Endodermal cell (in vitro differentiated cells): ENCODE measurements at regions not wholly inside any gene's neighbourhood (a gene's known extent, or its start where the extent isn't known, plus 50 kb on each side); places are given as distances from the start of the nearest gene placed in this dataset.
A peak's percentile ranks its signal among the peaks of the same experiment; 100 is the strongest.

ENCODE experiments used
- DNase-seq: peaks from one replicate; pipeline ENCODE4 v3.0.0-alpha.2; 2017
- H3K27ac ChIP-seq: 2 replicates; pipeline ENCODE4 v1.5.1; 2013; ENCODE audit warnings: mild to moderate bottlenecking, low read depth, low read length, moderate library complexity
- H3K27me3 ChIP-seq: 2 replicates; pipeline ENCODE4 v1.6.1; 2013; ENCODE audit warnings: mild to moderate bottlenecking, low read length, moderate library complexity; ENCODE audit not compliant: insufficient read depth, control insufficient read depth, poor library complexity, severe bottlenecking
- H3K36me3 ChIP-seq: 2 replicates; pipeline ENCODE4 v1.7.0; 2013; ENCODE audit warnings: mild to moderate bottlenecking, low read length, moderate library complexity; ENCODE audit not compliant: control insufficient read depth, insufficient read depth
- H3K4me1 ChIP-seq: one replicate; pipeline ENCODE4 v1.7.0; 2013; ENCODE audit warnings: low read length; ENCODE audit not compliant: control insufficient read depth, insufficient read depth
- H3K4me3 ChIP-seq: 2 replicates; pipeline ENCODE4 v1.5.1; 2013; ENCODE audit warnings: mild to moderate bottlenecking, low read length, moderate library complexity
- H3K9ac ChIP-seq: 2 replicates; pipeline ENCODE4 v1.6.1; 2013; ENCODE audit warnings: mild to moderate bottlenecking, low read length, moderate library complexity; ENCODE audit not compliant: poor library complexity, severe bottlenecking; ENCODE audit errors: extremely low read depth
- H3K9me3 ChIP-seq: 2 replicates; pipeline ENCODE4 v1.6.1; 2013; ENCODE audit warnings: mild to moderate bottlenecking, low read length, moderate library complexity; ENCODE audit not compliant: control insufficient read depth
- H3K27ac Mint-ChIP-seq: 2 replicates; pipeline ENCODE4 v1.8.0; 2020; ENCODE audit warnings: mixed read lengths
- H3K27me3 Mint-ChIP-seq: 2 replicates; pipeline ENCODE4 v1.8.0; 2021; ENCODE audit warnings: mild to moderate bottlenecking, mixed read lengths; ENCODE audit not compliant: insufficient read depth
- H3K36me3 Mint-ChIP-seq: 2 replicates; pipeline ENCODE4 v1.8.0; 2020; ENCODE audit warnings: low read depth, mixed read lengths
- H3K4me1 Mint-ChIP-seq: 2 replicates; pipeline ENCODE4 v1.8.0; 2020; ENCODE audit warnings: mixed read lengths
- H3K4me3 Mint-ChIP-seq: 2 replicates; pipeline ENCODE4 v1.8.0; 2020; ENCODE audit warnings: mild to moderate bottlenecking, moderate library complexity, mixed read lengths
- H3K9me3 Mint-ChIP-seq: 2 replicates; pipeline ENCODE4 v1.8.0; 2020; ENCODE audit warnings: mild to moderate bottlenecking, mixed read lengths
- WGBS, 2 experiments: methylation state at CpG; one replicate each; pipeline versions ENCODE4 v1.1.5 to v1.1.7; 2013; ENCODE audit warnings: missing lambda C conversion rate in 2 of 2, mixed read lengths in 1 of 2; ENCODE audit not compliant: insufficient coverage in 1 of 2, insufficient read length in 1 of 2; 5-methylcytosine and 5-hydroxymethylcytosine counted together
- TF ChIP-seq, protein P1 (sequence below): fragments of 200-600 bp; sonication (generic); conservative IDR thresholded peaks from 2 replicates; pipeline ENCODE4 v1.5.0; 2021; ENCODE audit warnings: antibody characterized with exemption, mild to moderate bottlenecking

DNA sequence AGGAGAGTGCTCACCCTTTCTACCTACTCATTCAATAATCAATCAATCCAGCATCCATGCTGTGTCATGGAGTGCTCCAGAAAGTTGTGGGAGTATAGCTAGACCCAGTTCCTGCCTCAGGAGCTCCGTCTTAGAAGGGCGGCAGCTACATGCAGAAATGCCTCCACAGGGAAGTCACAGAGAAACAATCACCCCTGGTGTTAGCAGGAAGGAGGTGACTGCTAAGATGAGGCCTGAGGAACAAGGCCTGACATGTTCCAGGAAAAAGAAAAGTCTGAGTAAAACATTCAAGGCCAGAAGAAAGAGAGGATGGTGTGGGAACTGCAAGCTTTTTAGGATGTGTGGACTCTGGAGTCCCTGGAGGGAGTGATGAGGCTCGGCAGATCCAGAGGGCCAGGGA is 142.5 kb upstream of the MAGI3 start:
- H3K27ac Mint-ChIP-seq: no peak overlapping the region
- no peak for DNase-seq
- Histone ChIP-seq H3K36me3 (no peaks in the 10 kb centered on the region), H3K27me3 (peaks cover 49% of the 10 kb centered on the region), H3K4me3 (no peak overlapping the region), H3K9ac (no peak overlapping the region), H3K4me1 (peaks cover 10% of the 10 kb centered on the region), H3K27ac (no peak overlapping the region), H3K9me3 (no peaks in the 10 kb centered on the region)
- H3K27me3 Mint-ChIP-seq: peaks cover 62% of the 10 kb centered on the region
- no peaks in the 10 kb centered on the region for H3K9me3 Mint-ChIP-seq
- TF ChIP-seq, protein P1, sequence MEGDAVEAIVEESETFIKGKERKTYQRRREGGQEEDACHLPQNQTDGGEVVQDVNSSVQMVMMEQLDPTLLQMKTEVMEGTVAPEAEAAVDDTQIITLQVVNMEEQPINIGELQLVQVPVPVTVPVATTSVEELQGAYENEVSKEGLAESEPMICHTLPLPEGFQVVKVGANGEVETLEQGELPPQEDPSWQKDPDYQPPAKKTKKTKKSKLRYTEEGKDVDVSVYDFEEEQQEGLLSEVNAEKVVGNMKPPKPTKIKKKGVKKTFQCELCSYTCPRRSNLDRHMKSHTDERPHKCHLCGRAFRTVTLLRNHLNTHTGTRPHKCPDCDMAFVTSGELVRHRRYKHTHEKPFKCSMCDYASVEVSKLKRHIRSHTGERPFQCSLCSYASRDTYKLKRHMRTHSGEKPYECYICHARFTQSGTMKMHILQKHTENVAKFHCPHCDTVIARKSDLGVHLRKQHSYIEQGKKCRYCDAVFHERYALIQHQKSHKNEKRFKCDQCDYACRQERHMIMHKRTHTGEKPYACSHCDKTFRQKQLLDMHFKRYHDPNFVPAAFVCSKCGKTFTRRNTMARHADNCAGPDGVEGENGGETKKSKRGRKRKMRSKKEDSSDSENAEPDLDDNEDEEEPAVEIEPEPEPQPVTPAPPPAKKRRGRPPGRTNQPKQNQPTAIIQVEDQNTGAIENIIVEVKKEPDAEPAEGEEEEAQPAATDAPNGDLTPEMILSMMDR: peak; percentile 15
- peaks cover 45% of the 10 kb centered on the region for H3K4me1 Mint-ChIP-seq
- WGBS, 2 experiments: 90 to 93% methylated on average over 2 to 3 of the region's 3 CpGs
- H3K36me3 Mint-ChIP-seq: no peaks in the 10 kb centered on the region
- no peak overlapping the region for H3K4me3 Mint-ChIP-seq

DNA sequence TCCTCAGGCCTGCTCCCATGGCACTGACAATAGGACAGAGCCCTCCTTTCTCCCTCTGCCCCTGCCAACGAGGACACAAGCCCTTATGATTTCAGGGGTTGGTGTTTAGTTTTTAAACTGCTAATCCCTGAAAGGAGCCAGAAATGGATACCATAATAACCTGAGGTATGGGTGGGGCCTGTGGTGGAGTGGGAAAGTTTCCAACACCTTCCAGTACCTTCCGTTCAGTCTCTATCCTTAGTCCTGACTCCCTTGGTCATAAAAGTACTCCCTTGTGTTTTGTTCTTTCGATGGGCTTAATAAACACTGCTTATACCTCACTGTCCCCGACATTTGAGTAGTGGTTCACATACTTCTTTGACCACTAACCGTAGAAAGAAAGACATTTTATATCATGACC is 141.8 kb upstream of the MAGI3 start:
- DNase-seq: no peak
- Histone ChIP-seq H3K9me3 (no peaks in the 10 kb centered on the region), H3K27ac (no peak overlapping the region), H3K27me3 (peaks cover 56% of the 10 kb centered on the region), H3K36me3 (no peaks in the 10 kb centered on the region), H3K4me1 (peaks cover 12% of the 10 kb centered on the region), H3K9ac (no peak overlapping the region), H3K4me3 (no peak overlapping the region)
- no peaks in the 10 kb centered on the region for H3K36me3 Mint-ChIP-seq
- 86 to 94% methylated on average over 2 to 5 of the region's 5 CpGs for WGBS, 2 experiments
- no peak overlapping the region for H3K4me3 Mint-ChIP-seq
- H3K27ac Mint-ChIP-seq: no peak overlapping the region
- H3K27me3 Mint-ChIP-seq: peaks cover 69% of the 10 kb centered on the region
- H3K4me1 Mint-ChIP-seq: peaks cover 44% of the 10 kb centered on the region
- no peaks in the 10 kb centered on the region for H3K9me3 Mint-ChIP-seq
- TF ChIP-seq, protein P1: no peak

DNA sequence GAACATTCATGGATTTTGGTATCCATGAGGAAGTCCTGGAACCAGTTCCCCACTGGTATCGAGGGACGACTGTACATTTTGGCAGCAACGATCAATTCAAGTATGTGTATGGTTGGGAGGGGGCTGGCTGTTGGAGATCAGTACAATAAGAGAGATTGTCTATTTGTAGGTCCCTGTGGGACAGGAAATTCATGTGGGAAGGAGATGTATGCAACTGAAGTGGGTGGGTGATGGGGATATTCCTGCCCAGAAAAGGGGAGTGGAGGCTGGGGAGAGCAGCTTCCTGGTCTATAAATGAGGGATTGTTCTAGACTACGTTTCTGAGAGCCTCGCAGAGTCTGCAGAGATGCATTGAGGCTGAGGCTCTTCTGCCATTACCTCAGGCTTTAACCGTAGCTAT is 140.2 kb upstream of the MAGI3 start:
- no peaks in the 10 kb centered on the region for H3K9me3 Mint-ChIP-seq
- no peak for DNase-seq
- no peak overlapping the region for H3K4me3 Mint-ChIP-seq
- Histone ChIP-seq H3K27ac (no peak overlapping the region), H3K9ac (no peak overlapping the region), H3K36me3 (no peaks in the 10 kb centered on the region), H3K27me3 (peaks cover 72% of the 10 kb centered on the region), H3K9me3 (no peaks in the 10 kb centered on the region), H3K4me1 (peaks cover 12% of the 10 kb centered on the region), H3K4me3 (no peak overlapping the region)
- TF ChIP-seq, protein P1: no peak
- 92 to 100% methylated on average over 3 to 5 of the region's 6 CpGs for WGBS, 2 experiments
- H3K27ac Mint-ChIP-seq: no peak overlapping the region
- no peaks in the 10 kb centered on the region for H3K36me3 Mint-ChIP-seq
- peaks cover 82% of the 10 kb centered on the region for H3K27me3 Mint-ChIP-seq
- H3K4me1 Mint-ChIP-seq: peaks cover 37% of the 10 kb centered on the region
